ENCODE measurements at regions not wholly inside any gene's neighbourhood (a gene's known extent, or its start where the extent isn't known, plus 50 kb on each side); places are given as distances from the start of the nearest gene placed in this dataset.

- TF ChIP-seq, protein P1, sequence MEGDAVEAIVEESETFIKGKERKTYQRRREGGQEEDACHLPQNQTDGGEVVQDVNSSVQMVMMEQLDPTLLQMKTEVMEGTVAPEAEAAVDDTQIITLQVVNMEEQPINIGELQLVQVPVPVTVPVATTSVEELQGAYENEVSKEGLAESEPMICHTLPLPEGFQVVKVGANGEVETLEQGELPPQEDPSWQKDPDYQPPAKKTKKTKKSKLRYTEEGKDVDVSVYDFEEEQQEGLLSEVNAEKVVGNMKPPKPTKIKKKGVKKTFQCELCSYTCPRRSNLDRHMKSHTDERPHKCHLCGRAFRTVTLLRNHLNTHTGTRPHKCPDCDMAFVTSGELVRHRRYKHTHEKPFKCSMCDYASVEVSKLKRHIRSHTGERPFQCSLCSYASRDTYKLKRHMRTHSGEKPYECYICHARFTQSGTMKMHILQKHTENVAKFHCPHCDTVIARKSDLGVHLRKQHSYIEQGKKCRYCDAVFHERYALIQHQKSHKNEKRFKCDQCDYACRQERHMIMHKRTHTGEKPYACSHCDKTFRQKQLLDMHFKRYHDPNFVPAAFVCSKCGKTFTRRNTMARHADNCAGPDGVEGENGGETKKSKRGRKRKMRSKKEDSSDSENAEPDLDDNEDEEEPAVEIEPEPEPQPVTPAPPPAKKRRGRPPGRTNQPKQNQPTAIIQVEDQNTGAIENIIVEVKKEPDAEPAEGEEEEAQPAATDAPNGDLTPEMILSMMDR (IDR thresholded peaks at IDR 0.05): no peak
- no peak for TF ChIP-seq POLR2A (IDR thresholded peaks at IDR 0.05)
Observed at GRCh38 chr1:64388336-64388735, 81.6 kb upstream of the CACHD1 start.

Data from uterus (tissue), 2 donors.